ENCODE measurements at regions not wholly inside any gene's neighbourhood (a gene's known extent, or its start where the extent isn't known, plus 50 kb on each side); places are given as distances from the start of the nearest gene placed in this dataset.
"Not testable (repeated sequence)": the region's sequence is repeated elsewhere in the genome, so short reads cannot be mapped to it uniquely, and the experiment has no call there.

GRCh38 chr6:168826726-168827585 lies 386.0 kb downstream of the SMOC2 start:
- DNase-seq (ENCODE audit: low read depth in 2 of 2), result no peak

GRCh38 chr6:168826078-168826390 lies 385.1 kb downstream of the SMOC2 start:
- DNase-seq (ENCODE audit: low read depth in 2 of 2), result no peak

- DNase-seq (ENCODE audit: low read depth in 2 of 2), result no peak
These were observed 384.5 kb downstream of the SMOC2 start for GRCh38 chr6:168825226-168826077.

GRCh38 chr6:168823397-168824212 lies 382.6 kb downstream of the SMOC2 start:
- no peak for DNase-seq (ENCODE audit: low read depth in 2 of 2)

GRCh38 chr6:168822376-168822775 lies 381.4 kb downstream of the SMOC2 start:
- no peak for DNase-seq (ENCODE audit: low read depth in 2 of 2)

- DNase-seq (ENCODE audit: low read depth in 2 of 2), result no peak
These were observed 378.6 kb downstream of the SMOC2 start for GRCh38 chr6:168819546-168819945.

GRCh38 chr6:168817558-168818159 lies 376.7 kb downstream of the SMOC2 start:
- no peak for DNase-seq (ENCODE audit: low read depth in 2 of 2)

GRCh38 chr6:168815229-168815628 lies 374.2 kb downstream of the SMOC2 start:
- no peak for DNase-seq (ENCODE audit: low read depth in 2 of 2)

GRCh38 chr6:168808232-168808631 lies 367.2 kb downstream of the SMOC2 start:
- DNase-seq (ENCODE audit: low read depth in 2 of 2), result no peak

- DNase-seq (ENCODE audit: low read depth in 2 of 2), result no peak
These were observed 363.3 kb downstream of the SMOC2 start for GRCh38 chr6:168804331-168804730.

GRCh38 chr6:168803874-168804273 lies 362.9 kb downstream of the SMOC2 start:
- DNase-seq (ENCODE audit: low read depth in 2 of 2), result no peak

GRCh38 chr6:168799067-168799466 lies 358.1 kb downstream of the SMOC2 start:
- DNase-seq (ENCODE audit: low read depth in 2 of 2), result no peak

GRCh38 chr6:168796106-168796505 lies 355.1 kb downstream of the SMOC2 start:
- DNase-seq (ENCODE audit: low read depth in 2 of 2), result no peak

GRCh38 chr6:168795611-168796010 lies 354.6 kb downstream of the SMOC2 start:
- DNase-seq (ENCODE audit: low read depth in 2 of 2), result not testable (repeated sequence)

GRCh38 chr6:168794491-168794890 lies 353.5 kb downstream of the SMOC2 start:
- DNase-seq (ENCODE audit: low read depth in 2 of 2), result no peak

- no peak for DNase-seq (ENCODE audit: low read depth in 2 of 2)
These were observed 352.7 kb downstream of the SMOC2 start for GRCh38 chr6:168793649-168794048.

- no peak for DNase-seq (ENCODE audit: low read depth in 2 of 2)
These were observed 350.9 kb downstream of the SMOC2 start for GRCh38 chr6:168791917-168792316.

GRCh38 chr6:168789699-168790098 lies 348.7 kb downstream of the SMOC2 start:
- no peak for DNase-seq (ENCODE audit: low read depth in 2 of 2)

- DNase-seq (ENCODE audit: low read depth in 2 of 2), result no peak
These were observed 344.9 kb downstream of the SMOC2 start for GRCh38 chr6:168785720-168786511.

- no peak for DNase-seq (ENCODE audit: low read depth in 2 of 2)
These were observed 343.4 kb downstream of the SMOC2 start for GRCh38 chr6:168784426-168784825.

GRCh38 chr6:168783720-168784119 lies 342.7 kb downstream of the SMOC2 start:
- DNase-seq (ENCODE audit: low read depth in 2 of 2), result no peak

All from stimulated activated CD8-positive, alpha-beta memory T cell treated with anti-CD3 and anti-CD28 coated beads, Interleukin-7, amount 100 ng/mL, for 4 hours (primary cell).